K562 (cell line): ENCODE measurements at regions not wholly inside any gene's neighbourhood (a gene's known extent, or its start where the extent isn't known, plus 50 kb on each side); places are given as distances from the start of the nearest gene placed in this dataset.
"Not testable (repeated sequence)": the region's sequence is repeated elsewhere in the genome, so short reads cannot be mapped to it uniquely, and the experiment has no call there.

Experiments
- ATAC-seq: fragments of 200-7000 bp; cut with Tn5 transposase; 3 replicates; pipeline ENCODE4 v1.9.1; 2020; ENCODE audit warnings: moderate library complexity
- BruUV-seq: library from RNA; stranded (reverse); fragments of 400-500 nt; replicated peaks from 2 replicates; lab custom pipeline; 2021; lab: Mats Ljungman, UMichigan
- CTCF ChIA-PET: fragments of 300-600 bp; formaldehyde crosslinking; extraction: SDS; loops from one replicate; lab custom pipeline; 2021; ENCODE audit warnings: low intra/inter-chr PET ratio; lab: Yijun Ruan, JAX
- POLR2A ChIA-PET: fragments of 300-600, 350-650 bp; sonication (Branson Sonifier 250); formaldehyde crosslinking; extraction: SDS; loops from one replicate; lab custom pipeline; 2021; ENCODE audit warnings: antibody characterized with exemption, inconsistent platforms; lab: Yijun Ruan, JAX
- DNase-seq, 4 experiments: peaks; one replicate each; pipeline versions ENCODE4 v3.0.0 to v3.0.0-alpha.2; 2011 to 2018; ENCODE audit warnings: low spot score in 3 of 4, mixed read lengths in 3 of 4; ENCODE audit errors: extremely low read depth in 1 of 4
- FAIRE-seq: peaks from 2 replicates; lab custom pipeline; 2011; peaks lifted over from hg19 to GRCh38; lab: Jason Lieb, UNC
- H2AFZ ChIP-seq: 2 replicates; pipeline ENCODE4 v1.6.0; 2011; ENCODE audit warnings: low read depth, low read length, control low read depth, inconsistent platforms
- H3K27ac ChIP-seq: fragments of 200-600 bp; 3 replicates; pipeline ENCODE4 v1.8.0; 2011; ENCODE audit warnings: low read depth, mild to moderate bottlenecking, control low read depth, inconsistent platforms, low read length, moderate library complexity, mixed read lengths; ENCODE audit errors: extremely low read depth
- H3K27me3 ChIP-seq, 2 experiments: fragments of 300-600 bp in 1 of 2; 2 replicates in 1 of 2; 3 replicates in 1 of 2; pipeline versions ENCODE4 v1.6.0 to v1.8.0; 2011; ENCODE audit warnings: inconsistent platforms in 2 of 2, low read length in 2 of 2, mild to moderate bottlenecking in 1 of 2, mixed read lengths in 1 of 2, moderate library complexity in 1 of 2; ENCODE audit not compliant: control insufficient read depth in 2 of 2, insufficient read depth in 2 of 2
- H3K36me3 ChIP-seq: fragments of 300-600 bp; 3 replicates; pipeline ENCODE4 v1.8.0; 2011; ENCODE audit warnings: mild to moderate bottlenecking, low read length, inconsistent platforms; ENCODE audit not compliant: control insufficient read depth, insufficient read depth
- H3K4me1 ChIP-seq, 2 experiments: fragments of 200-600 bp in 1 of 2; replicated peaks in 1 of 2; 2 replicates in 1 of 2; 3 replicates in 1 of 2; pipeline versions ENCODE4 v1.5.1 to v1.8.0; 2011; ENCODE audit warnings: inconsistent platforms in 2 of 2, low read length in 2 of 2, mild to moderate bottlenecking in 1 of 2, mixed read lengths in 1 of 2, moderate library complexity in 1 of 2; ENCODE audit not compliant: control insufficient read depth in 2 of 2, insufficient read depth in 2 of 2
- H3K4me2 ChIP-seq: 2 replicates; pipeline ENCODE4 v1.6.1; 2011; ENCODE audit warnings: low read length, control low read depth, inconsistent platforms, mixed read lengths; ENCODE audit not compliant: insufficient read depth
- H3K4me3 ChIP-seq: fragments of 200-600 bp; sonication (generic), shearing (Covaris generic); 2 replicates; pipeline ENCODE4 v1.5.1; 2016; ENCODE audit warnings: control low read depth, inconsistent platforms
- H3K79me2 ChIP-seq: fragments of 200-600 bp; 3 replicates; pipeline ENCODE4 v1.8.0; 2011; ENCODE audit warnings: low read length, inconsistent platforms; ENCODE audit not compliant: control insufficient read depth, insufficient read depth
- H3K9ac ChIP-seq, 2 experiments: 2 replicates each; pipeline versions ENCODE4 v1.6.0 to v1.6.1; 2011; ENCODE audit warnings: low read depth in 2 of 2, low read length in 2 of 2, control low read depth in 1 of 2, inconsistent platforms in 1 of 2, mild to moderate bottlenecking in 1 of 2, mixed read lengths in 1 of 2; ENCODE audit not compliant: insufficient read depth in 1 of 2
- H3K9me1 ChIP-seq: one replicate; pipeline ENCODE4 v1.6.0; 2011; ENCODE audit warnings: inconsistent platforms, mild to moderate bottlenecking, low read length, moderate library complexity; ENCODE audit not compliant: control insufficient read depth, insufficient read depth
- H3K9me3 ChIP-seq: replicated peaks from 2 replicates; pipeline ENCODE4 v1.5.1; 2011; ENCODE audit warnings: low read depth, low read length, inconsistent platforms; ENCODE audit not compliant: control insufficient read depth, insufficient read depth
- H4K20me1 ChIP-seq: replicated peaks from 2 replicates; pipeline ENCODE4 v1.6.1; 2011; ENCODE audit warnings: low read length, inconsistent platforms, mixed read lengths; ENCODE audit not compliant: control insufficient read depth, insufficient read depth
- ADNP ChIP-seq: fragments of 200-800 bp; sonication (Bioruptor generic); IDR thresholded peaks from 2 replicates; pipeline ENCODE4 v1.6.1; 2016; ENCODE audit warnings: missing genetic modification characterization, missing compliant biosample characterization
- GTF2A2 ChIP-seq: IDR thresholded peaks from 2 replicates; pipeline ENCODE4 v1.6.1; 2016; ENCODE audit warnings: mild to moderate bottlenecking, missing genetic modification characterization, missing compliant biosample characterization
- ID3 ChIP-seq, 2 experiments: fragments of 250-450 bp in 1 of 2; fragments of 450-650 bp in 1 of 2; sonication (Bioruptor Pico) in 1 of 2; IDR thresholded peaks; 2 replicates each; pipeline versions ENCODE4 v1.6.1 to v1.8.0; 2016 to 2021; ENCODE audit warnings: mild to moderate bottlenecking in 2 of 2, moderate library complexity in 2 of 2, missing compliant biosample characterization in 1 of 2, missing genetic modification characterization in 1 of 2
- KDM1A ChIP-seq, 2 experiments: fragments of 450-650 bp; IDR thresholded peaks; 2 replicates each; pipeline ENCODE4 v1.6.1; 2016; ENCODE audit warnings: mild to moderate bottlenecking in 2 of 2
- MEF2D ChIP-seq: conservative IDR thresholded peaks from 2 replicates; pipeline ENCODE4 v1.6.1; 2016; ENCODE audit warnings: low read depth, missing genetic modification characterization, missing compliant biosample characterization
- MTA3 ChIP-seq: fragments of 450-650 bp; formaldehyde crosslinking; IDR thresholded peaks from 2 replicates; pipeline ENCODE4 v1.6.1; 2017; ENCODE audit warnings: mild to moderate bottlenecking, borderline replicate concordance
- NCOR1 ChIP-seq: fragments of 450-650 bp; IDR thresholded peaks from 2 replicates; pipeline ENCODE4 v1.6.1; 2016; ENCODE audit warnings: mild to moderate bottlenecking, moderate library complexity
- NR1H2 ChIP-seq: sonication (generic); formaldehyde crosslinking; IDR thresholded peaks from 2 replicates; pipeline ENCODE4 v1.4.0; 2020; ENCODE audit warnings: mild to moderate bottlenecking, missing genetic modification reagents
- NRF1 ChIP-seq, 2 experiments: fragments of 450-650 bp; IDR thresholded peaks in 1 of 2; conservative IDR thresholded peaks in 1 of 2; 2 replicates each; pipeline ENCODE4 v1.6.1; 2014; ENCODE audit warnings: mild to moderate bottlenecking in 2 of 2
- TAL1 ChIP-seq: fragments of 450-650 bp; IDR thresholded peaks from 2 replicates; pipeline ENCODE4 v1.6.1; 2016; ENCODE audit warnings: mild to moderate bottlenecking
- ZBED1 ChIP-seq: IDR thresholded peaks from 2 replicates; pipeline ENCODE4 v1.6.1; 2014
- ZBTB49 ChIP-seq: sonication (generic); formaldehyde crosslinking; IDR thresholded peaks from 2 replicates; pipeline ENCODE4 v1.8.0; 2022; ENCODE audit warnings: missing genetic modification reagents, mild to moderate bottlenecking, borderline replicate concordance
- ZFP30 ChIP-seq: fragments of 250-450 bp; sonication (Bioruptor Pico); IDR thresholded peaks from 2 replicates; pipeline ENCODE4 v1.8.0; 2022; ENCODE audit warnings: moderate library complexity, mild to moderate bottlenecking, inconsistent platforms, borderline replicate concordance
- ZNF384 ChIP-seq: IDR thresholded peaks from 2 replicates; pipeline ENCODE4 v1.6.1; 2012; ENCODE audit warnings: low read depth, low read length, improper control_type of control experiment
- WGBS: fragments of 100-300 bp; shearing (Covaris generic); methylation state at CpG from one replicate; pipeline ENCODE4 v1.1.6; 2016; ENCODE audit warnings: low coverage, mixed read lengths; ENCODE audit not compliant: insufficient coverage; ENCODE audit errors: missing lambda C conversion rate; 5-methylcytosine and 5-hydroxymethylcytosine counted together
- in situ Hi-C: fragments of 300-500 bp; cut with MboI; formaldehyde crosslinking; loops from 4 replicates; pipeline ENCODE4 v1.15.0; 2018; ENCODE audit warnings: inconsistent platforms, mixed read lengths
- intact Hi-C: fragments of 100-400 bp; cut with micrococcal nuclease; formaldehyde crosslinking; loops from 2 replicates; pipeline ENCODE4 v1.14.2; 2022
- TF ChIP-seq, protein P1 (sequence below), 2 experiments: fragments of 450-650 bp; IDR thresholded peaks; 2 replicates each; pipeline ENCODE4 v1.6.1; 2016

- not testable (repeated sequence) for TF ChIP-seq ID3 (CRISPR knock-in tag; IDR thresholded peaks at IDR 0.05)
- TF ChIP-seq ID3 (tag; IDR thresholded peaks at IDR 0.05) = peak; percentile 63; the same call in 1 of the 2 replicates
- TF ChIP-seq MTA3 = peak; percentile 46; the same call in 1 of the 2 replicates
- peak; percentile 50; the same call in 1 of the 2 replicates for TF ChIP-seq MEF2D (tag)
- 0 out of 4 replicates have a peak, but pooled peaks of 1 of the 2 experiments have one; percentile 5 for TF ChIP-seq NRF1 (conservative IDR thresholded peaks at IDR 0.05 in 1 of 2, IDR thresholded peaks at IDR 0.05 in 1 of 2)
- peak; percentile 35; the same call in 1 of the 2 replicates for TF ChIP-seq GTF2A2
These were observed 98.9 kb upstream of the CHD2 start (continued) for GRCh38 chr15:92801056-92801773.

DNA sequence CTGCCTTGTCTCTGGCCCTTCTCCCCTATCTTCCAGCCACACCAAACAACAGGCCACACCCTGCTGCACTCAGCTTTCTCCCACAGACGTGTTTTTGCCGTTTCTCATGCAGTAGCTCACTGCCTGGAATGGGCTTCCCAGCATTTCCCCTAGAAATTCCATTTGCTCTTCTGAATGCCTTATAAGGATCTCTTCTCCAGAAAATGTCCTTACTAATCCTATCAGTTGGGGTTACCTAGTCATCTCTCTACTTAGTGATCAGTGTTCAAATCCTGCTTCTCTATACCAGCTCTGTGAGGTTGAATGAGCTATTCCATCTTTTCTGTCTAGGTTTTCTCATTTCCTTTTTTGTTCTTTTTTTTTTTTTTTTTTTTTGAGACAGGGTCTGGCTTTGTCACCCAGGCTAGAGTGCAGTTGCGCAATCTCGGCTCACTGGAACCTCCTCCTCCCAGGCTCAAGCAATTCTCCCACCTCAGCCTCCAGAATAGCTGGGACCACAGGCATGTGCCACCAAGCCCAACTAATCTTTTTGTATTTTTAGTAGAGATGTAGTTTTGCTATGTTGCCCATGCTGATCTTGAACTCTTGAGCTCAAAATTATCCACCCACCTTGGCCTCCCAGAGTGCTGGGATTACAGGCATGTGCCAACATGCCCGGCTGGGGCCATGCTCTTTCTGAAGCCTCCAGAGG lies 98.2 kb upstream of the CHD2 start:
- DNase-seq (peak; percentile 42 to 77 (median 44)), FAIRE-seq (no peak), ATAC-seq (peak; percentile 52)
- no peak overlapping the region for H3K4me3 ChIP-seq
- no peaks in the 10 kb centered on the region for H3K9me1 ChIP-seq
- peak overlapping the region; percentile 85 for H2AFZ ChIP-seq
- in situ Hi-C loops (loop anchor here (5.0 kb wide), 1 partner anchor 110 kb away; no protein-coding TSS in a partner anchor), intact Hi-C loops (no loop called here)
- 31% methylated on average over 3 of the region's 5 CpGs for WGBS
- H3K27me3 ChIP-seq = no peaks in the 10 kb centered on the region
- 0 out of 3 replicates have a peak, but pooled peaks cover 2% of the 10 kb centered on the region for H3K79me2 ChIP-seq
- H3K9ac ChIP-seq = peak overlapping the region; percentile 64 to 85
- no peaks in the 10 kb centered on the region for H3K9me3 ChIP-seq
- H3K36me3 ChIP-seq = no peaks in the 10 kb centered on the region
- CTCF ChIA-PET = no interaction called here
- peak overlapping the region; percentile 71 for H3K4me2 ChIP-seq
- BruUV-seq = no TSS peak
- no peaks in the 10 kb centered on the region for H4K20me1 ChIP-seq
- peaks cover 35 to 45% of the 10 kb centered on the region in 2 experiments for H3K4me1 ChIP-seq
- peak overlapping the region; percentile 73 for H3K27ac ChIP-seq
- POLR2A ChIA-PET = interaction anchor here (0.9 to 2.5 kb wide), 10 partner anchors 9 to 116 kb away, joined by 3 to 9 read pairs (median 4); partner anchors contain the start of gene CHD2
- TF ChIP-seq ZBED1 = no peak
- TF ChIP-seq, protein P1, sequence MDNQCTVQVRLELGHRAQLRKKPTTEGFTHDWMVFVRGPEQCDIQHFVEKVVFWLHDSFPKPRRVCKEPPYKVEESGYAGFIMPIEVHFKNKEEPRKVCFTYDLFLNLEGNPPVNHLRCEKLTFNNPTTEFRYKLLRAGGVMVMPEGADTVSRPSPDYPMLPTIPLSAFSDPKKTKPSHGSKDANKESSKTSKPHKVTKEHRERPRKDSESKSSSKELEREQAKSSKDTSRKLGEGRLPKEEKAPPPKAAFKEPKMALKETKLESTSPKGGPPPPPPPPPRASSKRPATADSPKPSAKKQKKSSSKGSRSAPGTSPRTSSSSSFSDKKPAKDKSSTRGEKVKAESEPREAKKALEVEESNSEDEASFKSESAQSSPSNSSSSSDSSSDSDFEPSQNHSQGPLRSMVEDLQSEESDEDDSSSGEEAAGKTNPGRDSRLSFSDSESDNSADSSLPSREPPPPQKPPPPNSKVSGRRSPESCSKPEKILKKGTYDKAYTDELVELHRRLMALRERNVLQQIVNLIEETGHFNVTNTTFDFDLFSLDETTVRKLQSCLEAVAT (IDR thresholded peaks at IDR 0.05) = peak in 1 of 2 experiments; percentile 54; a peak in 1 of 4 replicates
- TF ChIP-seq ADNP (tag) = 0 out of 2 replicates have a peak, but pooled peaks have one; percentile 43
- peak in 1 of 2 experiments; percentile 25; a peak in 1 of 4 replicates for TF ChIP-seq KDM1A (IDR thresholded peaks at IDR 0.05)
- TF ChIP-seq NCOR1 = 0 out of 2 replicates have a peak, but pooled peaks have one; percentile 14
- no peak for TF ChIP-seq ZFP30 (CRISPR knock-in tag)
- TF ChIP-seq ZBTB49 (CRISPR knock-in tag) = no peak
- no peak for TF ChIP-seq TAL1
- TF ChIP-seq NR1H2 (CRISPR knock-in tag) = 0 out of 2 replicates have a peak, but pooled peaks have one; percentile 49
- peak; percentile 82 for TF ChIP-seq ZNF384
